Neural progenitor cell (in vitro differentiated cells): ENCODE measurements at regions not wholly inside any gene's neighbourhood (a gene's known extent, or its start where the extent isn't known, plus 50 kb on each side); places are given as distances from the start of the nearest gene placed in this dataset. TPM values are rescaled to one million over a fixed set of nuclear protein-coding genes. Genes with fewer than 3 reads are reported as not detected.

Experiments used
- DNase-seq: peaks from one replicate; pipeline ENCODE4 v3.0.0-alpha.2; 2016; ENCODE audit warnings: low spot score
- H2AFZ ChIP-seq: fragments of 200-600 bp; sonication (generic); replicated peaks from 2 replicates; pipeline ENCODE4 v1.6.1; 2016; ENCODE audit warnings: antibody characterized with exemption
- H3F3A ChIP-seq: fragments of 200-600 bp; sonication (generic); 2 replicates; pipeline ENCODE4 v1.6.1; 2016; ENCODE audit warnings: antibody characterized with exemption, low read depth
- H3K27ac ChIP-seq: fragments of 200-600 bp; sonication (generic); 2 replicates; pipeline ENCODE4 v1.5.1; 2016; ENCODE audit warnings: mild to moderate bottlenecking
- H3K27me3 ChIP-seq: fragments of 200-600 bp; sonication (generic); 2 replicates; pipeline ENCODE4 v1.6.1; 2016; ENCODE audit warnings: mild to moderate bottlenecking, moderate library complexity
- H3K36me3 ChIP-seq: fragments of 200-600 bp; sonication (generic); 2 replicates; pipeline ENCODE4 v1.5.1; 2016
- H3K4me1 ChIP-seq: fragments of 200-600 bp; sonication (generic); 2 replicates; pipeline ENCODE4 v1.6.1; 2016; ENCODE audit warnings: mixed run types
- H3K4me2 ChIP-seq: fragments of 200-600 bp; sonication (generic); 2 replicates; pipeline ENCODE4 v1.6.1; 2016
- H3K4me3 ChIP-seq: fragments of 200-600 bp; sonication (generic); 2 replicates; pipeline ENCODE4 v1.5.1; 2016
- H3K79me2 ChIP-seq: fragments of 200-600 bp; sonication (generic); 2 replicates; pipeline ENCODE4 v1.6.1; 2016; ENCODE audit warnings: low read depth
- H3K9ac ChIP-seq: fragments of 200-600 bp; sonication (generic); 2 replicates; pipeline ENCODE4 v1.6.1; 2016
- H3K9me3 ChIP-seq: fragments of 200-600 bp; sonication (generic); 2 replicates; pipeline ENCODE4 v1.5.1; 2016; ENCODE audit warnings: low read depth
- H4K20me1 ChIP-seq: fragments of 200-600 bp; sonication (generic); 2 replicates; pipeline ENCODE4 v1.6.1; 2016; ENCODE audit warnings: low read depth
- H3K27ac Mint-ChIP-seq: 3 replicates; pipeline ENCODE4 v1.8.0; 2021; ENCODE audit warnings: mixed read lengths
- H3K27me3 Mint-ChIP-seq: 2 replicates; pipeline ENCODE4 v1.8.0; 2022; ENCODE audit warnings: low read depth, mild to moderate bottlenecking, inconsistent platforms, moderate library complexity, mixed read lengths; ENCODE audit not compliant: insufficient read depth
- H3K36me3 Mint-ChIP-seq: 3 replicates; pipeline ENCODE4 v1.8.0; 2021; ENCODE audit warnings: mixed read lengths
- H3K4me1 Mint-ChIP-seq: 3 replicates; pipeline ENCODE4 v1.8.0; 2021; ENCODE audit warnings: mixed read lengths
- H3K4me3 Mint-ChIP-seq: 3 replicates; pipeline ENCODE4 v1.8.0; 2021; ENCODE audit warnings: mild to moderate bottlenecking, moderate library complexity, mixed read lengths
- H3K9me3 Mint-ChIP-seq: 3 replicates; pipeline ENCODE4 v1.8.0; 2020; ENCODE audit warnings: mixed read lengths
- EZH2 ChIP-seq: fragments of 200-600 bp; sonication (generic); IDR thresholded peaks from 2 replicates; pipeline ENCODE4 v1.6.1; 2017; ENCODE audit warnings: antibody characterized with exemption, mild to moderate bottlenecking, moderate library complexity
- EZH2phosphoT487 ChIP-seq: fragments of 200-600 bp; sonication (generic); IDR thresholded peaks from 2 replicates; pipeline ENCODE4 v1.6.1; 2017; ENCODE audit warnings: antibody characterized with exemption
- small RNA-seq: library from RNA; depleted of rRNA; stranded (forward); fragments of <200 nt; gene quantifications from one replicate; pipeline ENCODE3, GENCODE V24; 2015
- TF ChIP-seq, protein P1 (sequence below): fragments of 200-600 bp; sonication (generic); IDR thresholded peaks from 2 replicates; pipeline ENCODE4 v1.5.1; 2017; ENCODE audit warnings: antibody characterized with exemption, mild to moderate bottlenecking

DNA sequence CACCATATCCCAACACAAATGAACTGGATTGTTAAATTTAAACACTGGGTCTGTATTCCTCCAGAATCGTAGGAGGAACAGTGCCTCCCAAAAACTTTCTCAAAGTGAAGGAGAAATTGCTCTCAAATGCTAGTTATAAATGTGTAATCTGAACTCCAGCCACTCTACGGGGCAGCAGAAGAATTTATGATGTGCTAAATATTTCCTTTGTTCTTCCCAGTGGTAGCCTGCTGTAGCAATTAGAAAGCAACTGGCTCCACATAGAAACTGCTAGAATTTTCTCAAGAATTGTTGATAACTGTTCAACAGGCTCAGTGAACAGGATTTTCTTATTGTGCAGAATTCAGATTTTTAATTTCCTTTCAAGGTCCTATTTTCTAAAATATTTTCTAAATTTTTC, 49.8 kb upstream of the EYA4 start:
- Histone ChIP-seq H3K4me2 (no peak overlapping the region), H3K79me2 (no peaks in the 10 kb centered on the region), H3K27ac (no peak overlapping the region), H3F3A (no peaks in the 10 kb centered on the region), H2AFZ (no peak overlapping the region), H3K4me3 (no peak overlapping the region), H3K36me3 (no peaks in the 10 kb centered on the region), H3K9me3 (no peaks in the 10 kb centered on the region), H3K9ac (no peak overlapping the region), H3K27me3 (no peaks in the 10 kb centered on the region), H3K4me1 (peaks cover 8% of the 10 kb centered on the region), H4K20me1 (no peaks in the 10 kb centered on the region)
- Mint-ChIP-seq H3K4me3 (no peak overlapping the region), H3K4me1 (peaks cover 13% of the 10 kb centered on the region), H3K36me3 (no peaks in the 10 kb centered on the region), H3K27ac (no peak overlapping the region), H3K27me3 (no peaks in the 10 kb centered on the region), H3K9me3 (peaks cover 5% of the 10 kb centered on the region)
- TF ChIP-seq, protein P1, sequence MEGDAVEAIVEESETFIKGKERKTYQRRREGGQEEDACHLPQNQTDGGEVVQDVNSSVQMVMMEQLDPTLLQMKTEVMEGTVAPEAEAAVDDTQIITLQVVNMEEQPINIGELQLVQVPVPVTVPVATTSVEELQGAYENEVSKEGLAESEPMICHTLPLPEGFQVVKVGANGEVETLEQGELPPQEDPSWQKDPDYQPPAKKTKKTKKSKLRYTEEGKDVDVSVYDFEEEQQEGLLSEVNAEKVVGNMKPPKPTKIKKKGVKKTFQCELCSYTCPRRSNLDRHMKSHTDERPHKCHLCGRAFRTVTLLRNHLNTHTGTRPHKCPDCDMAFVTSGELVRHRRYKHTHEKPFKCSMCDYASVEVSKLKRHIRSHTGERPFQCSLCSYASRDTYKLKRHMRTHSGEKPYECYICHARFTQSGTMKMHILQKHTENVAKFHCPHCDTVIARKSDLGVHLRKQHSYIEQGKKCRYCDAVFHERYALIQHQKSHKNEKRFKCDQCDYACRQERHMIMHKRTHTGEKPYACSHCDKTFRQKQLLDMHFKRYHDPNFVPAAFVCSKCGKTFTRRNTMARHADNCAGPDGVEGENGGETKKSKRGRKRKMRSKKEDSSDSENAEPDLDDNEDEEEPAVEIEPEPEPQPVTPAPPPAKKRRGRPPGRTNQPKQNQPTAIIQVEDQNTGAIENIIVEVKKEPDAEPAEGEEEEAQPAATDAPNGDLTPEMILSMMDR: no peak
- TF ChIP-seq EZH2phosphoT487 (no peak), EZH2 (no peak)
- no peak for DNase-seq

Small RNAs in the stretch of these regions (small RNA-seq; reads per million reads assigned to genes)
- gene MTCYBP4: not detected
